Transverse colon (tissue), 4 donors: ENCODE measurements at regions not wholly inside any gene's neighbourhood (a gene's known extent, or its start where the extent isn't known, plus 50 kb on each side); places are given as distances from the start of the nearest gene placed in this dataset.

Experiments used
- DNase-seq: peaks from one replicate; pipeline ENCODE4 v3.0.0-alpha.2; 2019
- H3K27ac ChIP-seq, 4 donors: fragments of 200-600 bp; sonication (generic); 2 replicates each; pipeline ENCODE4 v1.5.1; 2016 to 2018; ENCODE audit warnings: inconsistent platforms in 4 of 4
- H3K27me3 ChIP-seq: fragments of 200-600 bp; sonication (generic); 2 replicates; pipeline ENCODE4 v1.5.1; 2017; ENCODE audit warnings: inconsistent platforms
- H3K36me3 ChIP-seq, 4 donors: fragments of 200-600 bp; sonication (generic); 2 replicates each; pipeline ENCODE4 v1.5.1; 2017 to 2019; ENCODE audit warnings: inconsistent platforms in 4 of 4
- H3K4me1 ChIP-seq, 4 donors: fragments of 200-600 bp; sonication (generic); 2 replicates each; pipeline ENCODE4 v1.5.1; 2017 to 2020; ENCODE audit warnings: inconsistent platforms in 4 of 4
- H3K4me3 ChIP-seq, 4 donors: fragments of 200-600 bp; sonication (generic); 1 replicate in 1 of 4; 2 replicates in 3 of 4; pipeline versions ENCODE4 v1.5.1 to v1.6.1; 2017 to 2019; ENCODE audit warnings: inconsistent platforms in 4 of 4
- H3K9me3 ChIP-seq, 2 donors: fragments of 200-600 bp; sonication (generic); 2 replicates each; pipeline ENCODE4 v1.5.1; 2017 to 2019; ENCODE audit warnings: inconsistent platforms in 2 of 2
- EP300 ChIP-seq: sonication (generic); formaldehyde crosslinking; IDR thresholded peaks from one replicate; pipeline ENCODE4 v1.6.1; 2017; ENCODE audit warnings: antibody characterized with exemption, low read depth
- POLR2A ChIP-seq: fragments of 450-650 bp; IDR thresholded peaks from one replicate; pipeline ENCODE4 v1.6.1; 2016; ENCODE audit warnings: antibody characterized with exemption, mild to moderate bottlenecking, moderate library complexity
- POLR2AphosphoS5 ChIP-seq, 3 donors: sonication (generic); formaldehyde crosslinking; IDR thresholded peaks; one replicate each; pipeline ENCODE4 v1.6.1; 2016; ENCODE audit warnings: antibody characterized with exemption in 3 of 3
- WGBS, 2 donors: methylation state at CpG; one replicate each; pipeline ENCODE4 v1.1.5; 2018; ENCODE audit warnings: low coverage in 1 of 2; 5-methylcytosine and 5-hydroxymethylcytosine counted together
- in situ Hi-C, 4 donors: fragments of 200-750 bp; cut with MboI; loops; one replicate each; pipeline versions ENCODE4 v1.15.0 to v1.15.1; 2017; ENCODE audit warnings: low sequenced_read_pairs in 3 of 4, low pct_ligation_motif_present in 1 of 4, low pct_unique_long_range_greater_than_20kb in 1 of 4
- intact Hi-C: fragments of 100-400 bp; cut with DNase I; formaldehyde crosslinking; loops from one replicate; pipeline ENCODE4 v1.15.1; 2023; ENCODE audit warnings: low total_unique reads
- TF ChIP-seq, protein P1 (sequence below), 5 experiments: fragments of 200-600 bp in 3 of 5; fragments of 450-650 bp in 2 of 5; sonication (generic) in 3 of 5; IDR thresholded peaks; 1 replicate in 2 of 5; 2 replicates in 3 of 5; pipeline ENCODE4 v1.5.1; 2016 to 2017; ENCODE audit warnings: antibody characterized with exemption in 5 of 5, inconsistent platforms in 3 of 5, mild to moderate bottlenecking in 2 of 5, moderate library complexity in 1 of 5

DNA sequence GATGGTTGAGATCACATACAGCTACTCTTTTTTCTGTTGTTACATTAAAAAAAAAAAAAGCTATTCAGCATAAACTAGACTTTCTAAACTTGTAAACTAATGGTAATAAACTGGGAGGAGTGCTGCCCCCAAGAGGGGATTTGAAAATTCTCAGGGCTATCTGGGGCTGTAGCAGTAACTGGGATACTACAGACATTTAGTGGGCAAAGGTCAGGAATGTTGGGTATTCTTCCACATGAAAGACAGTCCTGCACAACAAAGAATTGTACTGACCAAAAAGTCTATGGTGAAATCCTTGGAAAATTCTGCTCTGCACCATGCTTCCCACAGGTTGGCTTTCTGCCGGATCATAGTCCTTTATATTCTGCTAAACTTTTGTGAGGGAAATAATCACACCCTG, 232.6 kb upstream of the BOD1L1 start:
- H3K36me3 ChIP-seq, result no peaks in the 10 kb centered on the region
- intact Hi-C loops (no loop called here), in situ Hi-C loops (no loop called here)
- no peak overlapping the region for H3K27ac ChIP-seq
- TF ChIP-seq, protein P1, sequence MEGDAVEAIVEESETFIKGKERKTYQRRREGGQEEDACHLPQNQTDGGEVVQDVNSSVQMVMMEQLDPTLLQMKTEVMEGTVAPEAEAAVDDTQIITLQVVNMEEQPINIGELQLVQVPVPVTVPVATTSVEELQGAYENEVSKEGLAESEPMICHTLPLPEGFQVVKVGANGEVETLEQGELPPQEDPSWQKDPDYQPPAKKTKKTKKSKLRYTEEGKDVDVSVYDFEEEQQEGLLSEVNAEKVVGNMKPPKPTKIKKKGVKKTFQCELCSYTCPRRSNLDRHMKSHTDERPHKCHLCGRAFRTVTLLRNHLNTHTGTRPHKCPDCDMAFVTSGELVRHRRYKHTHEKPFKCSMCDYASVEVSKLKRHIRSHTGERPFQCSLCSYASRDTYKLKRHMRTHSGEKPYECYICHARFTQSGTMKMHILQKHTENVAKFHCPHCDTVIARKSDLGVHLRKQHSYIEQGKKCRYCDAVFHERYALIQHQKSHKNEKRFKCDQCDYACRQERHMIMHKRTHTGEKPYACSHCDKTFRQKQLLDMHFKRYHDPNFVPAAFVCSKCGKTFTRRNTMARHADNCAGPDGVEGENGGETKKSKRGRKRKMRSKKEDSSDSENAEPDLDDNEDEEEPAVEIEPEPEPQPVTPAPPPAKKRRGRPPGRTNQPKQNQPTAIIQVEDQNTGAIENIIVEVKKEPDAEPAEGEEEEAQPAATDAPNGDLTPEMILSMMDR (IDR thresholded peaks at IDR 0.05), result no peak
- TF ChIP-seq POLR2A (no peak), EP300 (no peak), POLR2AphosphoS5 (IDR thresholded peaks at IDR 0.05) (no peak)
- H3K4me1 ChIP-seq, result no peaks in the 10 kb centered on the region
- H3K27me3 ChIP-seq, result no peaks in the 10 kb centered on the region
- H3K9me3 ChIP-seq, result peaks cover 0 to 2% of the 10 kb centered on the region in 2 donors
- no peak overlapping the region for H3K4me3 ChIP-seq
- no peak for DNase-seq
- WGBS, 2 donors, result 33 to 83% methylated on average over 1 of the region's 1 CpG

DNA sequence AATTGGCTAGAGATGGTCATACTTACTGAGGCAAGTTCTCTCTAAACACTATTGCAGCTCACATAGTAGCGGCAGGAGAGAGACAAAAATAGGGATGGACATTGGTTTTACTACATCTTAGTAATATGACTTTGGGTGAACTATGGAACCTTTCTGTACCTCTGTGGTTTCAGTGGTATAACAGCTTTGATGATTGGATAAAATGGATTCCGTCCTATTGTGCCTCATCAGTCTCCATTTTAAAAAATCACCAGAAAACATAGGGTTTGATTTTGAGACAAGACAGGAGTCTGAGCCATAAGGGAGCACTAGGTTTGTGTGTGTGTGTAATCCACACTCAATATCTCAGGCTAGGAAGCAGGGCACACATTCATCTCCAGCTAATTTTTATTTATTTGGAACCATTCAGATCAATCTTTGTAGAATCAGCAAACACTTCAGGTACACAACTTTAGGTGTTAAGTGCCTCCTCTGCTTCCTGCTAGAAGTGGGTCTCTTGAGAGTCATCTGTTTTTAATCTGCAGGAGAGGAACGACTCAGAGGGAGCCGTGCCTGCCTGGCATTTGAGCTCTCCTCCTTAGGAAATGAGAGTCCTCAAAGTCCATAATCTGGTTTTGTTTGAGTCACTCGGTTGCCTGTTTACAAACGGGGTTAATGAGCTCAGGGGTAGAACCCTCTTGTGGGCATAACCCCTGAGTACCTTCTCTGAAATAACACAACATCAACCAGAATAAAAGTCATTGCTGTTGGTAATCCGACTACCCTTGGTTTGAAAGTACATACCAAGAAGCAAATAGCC, 238.5 kb upstream of the BOD1L1 start:
- intact Hi-C loops (no loop called here), in situ Hi-C loops (no loop called here)
- Histone ChIP-seq H3K4me3 (no peak overlapping the region), H3K36me3 (no peaks in the 10 kb centered on the region), H3K27ac (no peak overlapping the region), H3K4me1 (no peaks in the 10 kb centered on the region), H3K27me3 (no peaks in the 10 kb centered on the region), H3K9me3 (no peaks in the 10 kb centered on the region)
- 54 to 83% methylated on average over 2 to 7 of the region's 7 CpGs for WGBS, 2 donors
- TF ChIP-seq EP300 (no peak), POLR2AphosphoS5 (IDR thresholded peaks at IDR 0.05) (no peak)
- TF ChIP-seq, protein P1 (IDR thresholded peaks at IDR 0.05), result no peak
- no peak for DNase-seq

DNA sequence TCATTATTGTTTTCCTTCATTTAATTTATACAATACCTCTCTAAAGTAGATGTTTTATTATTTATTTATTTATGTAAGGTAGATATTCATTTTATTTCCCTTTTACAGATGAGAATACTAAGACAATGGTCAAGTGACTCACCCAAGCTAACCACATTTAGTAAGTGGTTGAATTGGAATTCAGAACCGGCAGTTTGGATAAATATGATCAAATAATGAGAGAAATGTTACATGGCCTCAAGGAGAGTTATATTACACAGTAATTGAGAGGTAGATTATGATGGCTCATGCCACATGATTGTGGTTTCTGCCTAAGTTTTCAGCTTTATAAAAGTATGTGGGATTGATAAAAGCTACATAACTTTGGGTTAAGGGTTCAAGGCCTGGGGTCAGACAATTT, 239.4 kb upstream of the BOD1L1 start:
- H3K4me3 ChIP-seq, result no peak overlapping the region
- WGBS, 2 donors, result 0 to 85% methylated on average over 1 of the region's 1 CpG
- no peak overlapping the region for H3K27ac ChIP-seq
- H3K27me3 ChIP-seq, result no peaks in the 10 kb centered on the region
- intact Hi-C loops (no loop called here), in situ Hi-C loops (no loop called here)
- TF ChIP-seq EP300, result no peak
- TF ChIP-seq POLR2AphosphoS5 (IDR thresholded peaks at IDR 0.05), result no peak
- TF ChIP-seq POLR2A, result no peak
- TF ChIP-seq, protein P1 (IDR thresholded peaks at IDR 0.05), result no peak
- no peaks in the 10 kb centered on the region for H3K4me1 ChIP-seq
- DNase-seq, result no peak
- no peaks in the 10 kb centered on the region for H3K36me3 ChIP-seq
- no peaks in the 10 kb centered on the region for H3K9me3 ChIP-seq

DNA sequence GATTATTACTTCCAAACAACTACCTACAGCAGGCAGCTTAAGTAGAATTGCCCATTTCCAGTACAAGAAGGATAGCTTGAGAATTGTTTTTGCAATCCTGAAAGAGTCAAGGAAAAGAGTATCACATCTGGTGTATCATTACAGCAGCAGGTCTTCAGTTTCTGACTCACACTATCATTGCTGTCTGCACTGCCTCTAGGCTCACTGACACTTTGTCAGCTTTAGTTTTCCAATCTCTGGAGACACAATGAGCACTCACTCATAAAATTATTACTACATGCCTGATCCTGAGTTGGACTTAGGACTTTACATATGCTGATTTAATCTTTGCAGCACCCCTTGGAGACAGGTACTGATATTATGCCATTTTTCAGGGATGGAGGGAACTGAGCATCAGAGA, 244.6 kb upstream of the BOD1L1 start:
- no peak overlapping the region for H3K27ac ChIP-seq
- H3K9me3 ChIP-seq, result no peaks in the 10 kb centered on the region
- H3K36me3 ChIP-seq, result no peaks in the 10 kb centered on the region
- TF ChIP-seq EP300, result no peak
- TF ChIP-seq POLR2AphosphoS5 (IDR thresholded peaks at IDR 0.05), result no peak
- TF ChIP-seq, protein P1 (IDR thresholded peaks at IDR 0.05), result no peak
- no peak for TF ChIP-seq POLR2A
- no peak for DNase-seq
- intact Hi-C loops, result no loop called here
- no peaks in the 10 kb centered on the region for H3K27me3 ChIP-seq
- in situ Hi-C loops, result no loop called here
- H3K4me1 ChIP-seq, result no peaks in the 10 kb centered on the region
- H3K4me3 ChIP-seq, result no peak overlapping the region
